ENCODE measurements at regions not wholly inside any gene's neighbourhood (a gene's known extent, or its start where the extent isn't known, plus 50 kb on each side); places are given as distances from the start of the nearest gene placed in this dataset.

DNA sequence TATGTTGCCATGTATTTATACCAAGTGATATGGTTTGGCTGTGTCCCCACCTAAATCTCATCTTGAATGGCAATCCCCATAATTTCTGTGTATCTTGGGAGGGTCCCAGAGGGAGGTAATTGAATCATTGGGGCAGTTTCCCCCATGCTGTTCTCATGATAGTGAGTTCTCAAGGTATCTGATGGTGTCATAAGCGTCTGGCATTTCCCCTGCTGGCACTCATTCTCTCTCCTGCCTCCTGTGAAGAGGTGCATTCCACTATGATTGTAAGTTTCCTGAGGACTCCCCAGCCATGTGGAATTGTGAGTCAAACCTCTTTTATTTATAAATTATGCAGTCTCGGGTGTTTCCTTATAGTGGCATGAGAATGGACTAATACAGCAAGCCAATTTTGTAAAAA, 140.8 kb upstream of the ADAMTSL1 start:
- H3K36me3 ChIP-seq (ENCODE audit: control insufficient read depth, insufficient read depth, low read length): no peaks in the 10 kb centered on the region
- no peaks in the 10 kb centered on the region for H3K27me3 ChIP-seq (ENCODE audit: control insufficient read depth, insufficient read depth, low read length)
- no peak for DNase-seq (ENCODE audit: low read depth, low spot score)
- no peaks in the 10 kb centered on the region; the same call in 1 of the 2 replicates for H3K4me1 ChIP-seq (ENCODE audit: control insufficient read depth, insufficient read depth, low read length)
- no peak overlapping the region for H3K4me3 ChIP-seq (ENCODE audit: low read length)
- no peaks in the 10 kb centered on the region for H3K9me3 ChIP-seq (ENCODE audit: control insufficient read depth, insufficient read depth, low read length)
- WGBS (ENCODE audit: insufficient coverage, insufficient read length): no CpG with 5 or more reads among the region's 2 CpGs
- no peak overlapping the region for H3K27ac ChIP-seq (ENCODE audit: low read length)

DNA sequence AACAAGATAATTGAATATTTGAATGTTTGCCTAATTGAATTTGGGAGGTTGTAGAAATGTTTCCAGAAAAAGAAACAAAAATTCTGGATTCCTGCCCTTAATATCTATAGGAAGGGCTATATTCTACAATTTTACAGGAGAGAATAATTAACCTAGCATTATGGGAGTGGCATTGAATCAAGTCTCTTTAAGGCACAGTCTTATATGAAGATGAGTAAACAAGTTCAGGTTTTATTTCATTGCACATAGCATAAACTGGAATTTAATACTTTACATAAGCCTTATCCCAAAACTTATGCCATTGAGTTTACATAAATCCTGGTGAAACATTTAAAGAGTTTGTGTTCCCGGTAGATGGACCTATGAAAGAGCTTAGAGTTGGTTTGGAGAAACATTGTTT, 138.1 kb upstream of the ADAMTSL1 start:
- WGBS (ENCODE audit: insufficient coverage, insufficient read length): no CpG with 5 or more reads among the region's 1 CpG
- Histone ChIP-seq H3K27ac (ENCODE audit: low read length) (no peak overlapping the region), H3K4me1 (ENCODE audit: control insufficient read depth, insufficient read depth, low read length) (no peaks in the 10 kb centered on the region; the same call in 1 of the 2 replicates), H3K27me3 (ENCODE audit: control insufficient read depth, insufficient read depth, low read length) (no peaks in the 10 kb centered on the region), H3K36me3 (ENCODE audit: control insufficient read depth, insufficient read depth, low read length) (no peaks in the 10 kb centered on the region), H3K9me3 (ENCODE audit: control insufficient read depth, insufficient read depth, low read length) (no peaks in the 10 kb centered on the region), H3K4me3 (ENCODE audit: low read length) (no peak overlapping the region)
- DNase-seq (ENCODE audit: low read depth, low spot score): no peak

DNA sequence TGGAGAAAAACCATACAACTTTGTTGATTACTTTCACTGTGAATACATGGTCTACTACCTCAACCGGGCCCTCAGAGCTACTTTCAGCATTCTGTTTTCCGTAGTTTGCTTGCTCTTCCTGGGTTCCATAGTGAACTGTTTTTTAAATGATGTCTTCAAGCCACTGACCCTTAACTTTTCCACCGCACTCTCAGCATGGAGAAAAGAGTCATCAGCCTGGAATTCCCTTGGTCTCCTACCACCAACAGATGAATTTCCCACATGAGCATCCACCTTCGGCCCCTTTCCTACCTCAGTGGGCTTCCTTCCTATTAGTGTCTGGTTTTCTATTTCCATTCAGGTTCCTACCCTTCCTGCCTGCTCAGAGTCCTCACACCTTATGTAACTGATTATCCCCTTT, 135.9 kb upstream of the ADAMTSL1 start:
- Histone ChIP-seq H3K36me3 (ENCODE audit: control insufficient read depth, insufficient read depth, low read length) (no peaks in the 10 kb centered on the region), H3K27ac (ENCODE audit: low read length) (no peak overlapping the region), H3K4me3 (ENCODE audit: low read length) (no peak overlapping the region), H3K4me1 (ENCODE audit: control insufficient read depth, insufficient read depth, low read length) (no peaks in the 10 kb centered on the region), H3K9me3 (ENCODE audit: control insufficient read depth, insufficient read depth, low read length) (no peaks in the 10 kb centered on the region), H3K27me3 (ENCODE audit: control insufficient read depth, insufficient read depth, low read length) (no peaks in the 10 kb centered on the region)
- DNase-seq (ENCODE audit: low read depth, low spot score): no peak
- WGBS (ENCODE audit: insufficient coverage, insufficient read length): no CpG with 5 or more reads among the region's 4 CpGs

DNA sequence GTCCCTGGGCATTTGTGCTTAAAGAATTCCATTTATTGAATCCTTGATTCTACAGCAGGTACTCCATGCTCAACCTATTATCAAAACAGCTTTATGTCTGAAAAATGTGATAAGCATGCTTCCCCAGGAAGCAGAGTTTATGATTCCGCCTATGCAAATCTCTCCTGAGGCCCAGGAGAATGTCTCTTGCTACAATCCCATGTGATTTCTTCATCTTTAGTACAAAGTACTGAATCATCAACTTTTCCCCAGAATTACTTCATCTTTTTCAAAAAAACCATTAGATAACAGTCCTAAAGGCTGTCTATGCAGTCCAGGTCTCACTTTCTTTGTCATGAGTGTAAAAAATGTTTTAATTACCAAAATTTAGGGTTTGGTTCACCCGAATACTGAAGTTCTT, 130.2 kb upstream of the ADAMTSL1 start:
- H3K4me1 ChIP-seq (ENCODE audit: control insufficient read depth, insufficient read depth, low read length): no peaks in the 10 kb centered on the region

DNA sequence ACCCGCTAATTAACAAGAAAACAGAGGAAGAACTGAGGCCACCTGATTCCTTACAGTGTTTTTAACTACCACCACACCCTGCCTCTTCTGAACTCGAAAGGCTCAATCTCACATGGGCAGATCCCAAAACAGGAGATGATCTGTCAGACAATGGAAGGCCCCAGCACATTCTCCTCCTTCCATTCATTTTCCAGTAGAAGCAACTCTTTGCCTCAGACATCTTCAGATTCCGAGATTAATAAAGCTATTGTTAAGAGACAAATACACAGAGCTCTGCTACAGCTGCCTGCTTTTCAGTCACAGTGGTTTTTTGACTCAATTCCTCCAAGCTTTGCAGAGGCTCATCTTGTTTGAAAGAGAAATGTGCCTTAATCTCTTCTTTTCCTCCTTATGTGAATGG, 127.2 kb upstream of the ADAMTSL1 start:
- H3K27me3 ChIP-seq (ENCODE audit: control insufficient read depth, insufficient read depth, low read length): no peaks in the 10 kb centered on the region
- no peaks in the 10 kb centered on the region for H3K9me3 ChIP-seq (ENCODE audit: control insufficient read depth, insufficient read depth, low read length)
- no peak for DNase-seq (ENCODE audit: low read depth, low spot score)
- H3K27ac ChIP-seq (ENCODE audit: low read length): no peak overlapping the region
- no peaks in the 10 kb centered on the region for H3K4me1 ChIP-seq (ENCODE audit: control insufficient read depth, insufficient read depth, low read length)
- H3K4me3 ChIP-seq (ENCODE audit: low read length): no peak overlapping the region
- H3K36me3 ChIP-seq (ENCODE audit: control insufficient read depth, insufficient read depth, low read length): no peaks in the 10 kb centered on the region
- WGBS (ENCODE audit: insufficient coverage, insufficient read length): no CpG with 5 or more reads among the region's 3 CpGs

More for the DNA sequence above, 130.2 kb upstream of the ADAMTSL1 start:
- Histone ChIP-seq H3K9me3 (ENCODE audit: control insufficient read depth, insufficient read depth, low read length) (no peaks in the 10 kb centered on the region), H3K4me3 (ENCODE audit: low read length) (no peak overlapping the region), H3K36me3 (ENCODE audit: control insufficient read depth, insufficient read depth, low read length) (no peaks in the 10 kb centered on the region), H3K27ac (ENCODE audit: low read length) (no peak overlapping the region), H3K27me3 (ENCODE audit: control insufficient read depth, insufficient read depth, low read length) (no peaks in the 10 kb centered on the region)
- no CpG with 5 or more reads among the region's 2 CpGs for WGBS (ENCODE audit: insufficient coverage, insufficient read length)
- no peak for DNase-seq (ENCODE audit: low read depth, low spot score)

DNA sequence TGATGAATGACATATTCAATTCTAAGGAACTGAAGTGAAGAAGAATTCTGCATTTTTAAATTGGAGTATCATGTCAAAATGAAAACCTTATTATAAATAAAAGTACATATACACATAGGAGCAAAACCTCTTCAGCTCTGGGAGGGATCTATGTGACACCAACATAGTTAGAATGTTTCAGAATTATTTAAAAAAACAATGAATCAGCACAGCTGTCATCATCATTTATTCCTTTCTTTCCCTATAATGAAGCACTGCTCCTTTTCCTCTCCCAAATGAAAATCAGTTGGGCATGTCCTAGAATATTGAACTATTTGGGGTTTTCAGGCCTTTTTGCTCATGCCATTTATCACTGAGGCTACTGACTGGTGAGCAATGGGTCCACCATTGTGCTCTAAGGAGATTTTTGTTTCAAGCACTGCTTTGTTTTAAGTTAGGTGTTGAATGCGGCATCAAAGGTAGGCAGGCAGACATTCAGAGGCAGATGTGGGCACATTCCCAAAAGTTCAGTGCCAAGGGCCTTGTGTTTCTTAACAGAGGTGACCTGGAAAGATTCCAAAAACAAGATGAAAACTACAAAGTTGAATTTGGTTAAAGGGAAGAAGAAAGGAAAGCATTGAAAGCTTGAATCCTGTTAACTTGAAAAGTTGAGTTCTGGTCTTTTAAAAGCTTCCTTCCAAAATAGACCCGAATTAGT, 126.4 kb upstream of the ADAMTSL1 start:
- DNase-seq (ENCODE audit: low read depth, low spot score): no peak
- H3K27me3 ChIP-seq (ENCODE audit: control insufficient read depth, insufficient read depth, low read length): no peaks in the 10 kb centered on the region
- no peak overlapping the region for H3K4me3 ChIP-seq (ENCODE audit: low read length)
- no peaks in the 10 kb centered on the region for H3K9me3 ChIP-seq (ENCODE audit: control insufficient read depth, insufficient read depth, low read length)
- no peak overlapping the region for H3K27ac ChIP-seq (ENCODE audit: low read length)
- H3K36me3 ChIP-seq (ENCODE audit: control insufficient read depth, insufficient read depth, low read length): no peaks in the 10 kb centered on the region
- WGBS (ENCODE audit: insufficient coverage, insufficient read length): no CpG with 5 or more reads among the region's 2 CpGs
- no peaks in the 10 kb centered on the region for H3K4me1 ChIP-seq (ENCODE audit: control insufficient read depth, insufficient read depth, low read length)

DNA sequence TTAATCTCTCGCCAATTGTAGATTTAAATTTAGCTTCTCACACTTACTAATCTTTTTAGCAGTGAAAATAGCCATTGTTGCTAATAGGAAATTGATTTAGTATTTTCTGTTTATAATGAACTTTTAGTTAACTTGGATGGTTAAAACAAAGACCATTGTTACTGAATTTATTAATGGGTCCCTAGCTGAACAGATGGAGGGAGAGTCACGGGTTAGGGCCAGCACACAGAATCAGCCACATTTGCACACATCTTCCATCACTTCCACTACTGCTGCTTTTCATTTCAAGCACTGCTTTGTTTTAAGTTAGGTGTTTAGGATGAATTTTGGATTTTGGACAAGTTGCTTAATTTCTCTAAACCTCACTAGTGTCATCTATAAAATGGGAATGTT, 125.9 kb upstream of the ADAMTSL1 start:
- H3K9me3 ChIP-seq (ENCODE audit: control insufficient read depth, insufficient read depth, low read length): no peaks in the 10 kb centered on the region
- H3K27me3 ChIP-seq (ENCODE audit: control insufficient read depth, insufficient read depth, low read length): no peaks in the 10 kb centered on the region
- no peak overlapping the region for H3K27ac ChIP-seq (ENCODE audit: low read length)
- no peaks in the 10 kb centered on the region for H3K4me1 ChIP-seq (ENCODE audit: control insufficient read depth, insufficient read depth, low read length)
- H3K36me3 ChIP-seq (ENCODE audit: control insufficient read depth, insufficient read depth, low read length): no peaks in the 10 kb centered on the region
- DNase-seq (ENCODE audit: low read depth, low spot score): no peak
- no peak overlapping the region for H3K4me3 ChIP-seq (ENCODE audit: low read length)
- no CpG with 5 or more reads among the region's 2 CpGs for WGBS (ENCODE audit: insufficient coverage, insufficient read length)

DNA sequence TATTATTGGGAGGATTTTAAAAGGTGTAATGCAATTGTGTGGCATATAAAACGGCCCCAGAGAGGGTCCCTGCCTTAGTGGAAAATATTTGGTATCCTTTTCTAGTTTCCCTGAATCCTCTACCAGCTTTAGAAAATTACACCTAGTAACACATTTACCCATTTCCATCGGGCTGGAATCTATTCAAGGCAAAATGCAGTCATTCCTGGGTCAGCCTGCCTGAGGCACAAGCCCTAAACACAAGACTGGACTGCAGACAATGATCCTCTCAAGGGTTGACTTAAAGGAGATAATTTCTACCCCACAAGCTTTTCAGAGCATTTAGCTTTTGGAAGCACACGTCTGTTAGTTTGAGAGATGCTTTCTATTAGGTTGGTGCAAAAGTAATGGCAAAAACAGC, 124.4 kb upstream of the ADAMTSL1 start:
- DNase-seq (ENCODE audit: low read depth, low spot score): no peak
- Histone ChIP-seq H3K4me1 (ENCODE audit: control insufficient read depth, insufficient read depth, low read length) (no peaks in the 10 kb centered on the region), H3K27ac (ENCODE audit: low read length) (no peak overlapping the region), H3K4me3 (ENCODE audit: low read length) (no peak overlapping the region), H3K36me3 (ENCODE audit: control insufficient read depth, insufficient read depth, low read length) (no peaks in the 10 kb centered on the region), H3K27me3 (ENCODE audit: control insufficient read depth, insufficient read depth, low read length) (no peaks in the 10 kb centered on the region), H3K9me3 (ENCODE audit: control insufficient read depth, insufficient read depth, low read length) (no peaks in the 10 kb centered on the region)
- no CpG with 5 or more reads among the region's 3 CpGs for WGBS (ENCODE audit: insufficient coverage, insufficient read length)

DNA sequence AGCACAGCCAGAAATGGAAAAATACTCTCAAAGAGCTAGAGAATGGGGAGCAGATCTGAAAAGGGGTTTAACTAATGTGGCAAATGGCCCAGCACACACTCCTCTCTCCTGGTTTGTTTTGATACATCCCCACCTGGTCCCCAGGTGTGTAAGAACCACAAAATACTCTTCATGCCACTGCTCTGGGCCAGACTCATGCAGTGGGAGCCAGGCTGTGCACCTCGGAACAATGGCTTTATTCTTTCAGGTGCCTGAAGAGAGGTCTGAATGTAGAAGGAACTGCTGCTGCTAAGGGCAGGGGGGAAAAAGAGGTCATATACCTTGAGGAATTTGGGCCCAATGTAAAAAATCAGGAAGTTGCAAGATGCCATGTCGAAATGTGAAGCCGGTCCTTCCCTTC, 123.9 kb upstream of the ADAMTSL1 start:
- DNase-seq (ENCODE audit: low read depth, low spot score): no peak
- H3K36me3 ChIP-seq (ENCODE audit: control insufficient read depth, insufficient read depth, low read length): no peaks in the 10 kb centered on the region
- H3K4me3 ChIP-seq (ENCODE audit: low read length): no peak overlapping the region
- WGBS (ENCODE audit: insufficient coverage, insufficient read length): no CpG with 5 or more reads among the region's 3 CpGs
- no peaks in the 10 kb centered on the region for H3K4me1 ChIP-seq (ENCODE audit: control insufficient read depth, insufficient read depth, low read length)
- no peak overlapping the region for H3K27ac ChIP-seq (ENCODE audit: low read length)
- no peaks in the 10 kb centered on the region for H3K9me3 ChIP-seq (ENCODE audit: control insufficient read depth, insufficient read depth, low read length)
- H3K27me3 ChIP-seq (ENCODE audit: control insufficient read depth, insufficient read depth, low read length): no peaks in the 10 kb centered on the region

DNA sequence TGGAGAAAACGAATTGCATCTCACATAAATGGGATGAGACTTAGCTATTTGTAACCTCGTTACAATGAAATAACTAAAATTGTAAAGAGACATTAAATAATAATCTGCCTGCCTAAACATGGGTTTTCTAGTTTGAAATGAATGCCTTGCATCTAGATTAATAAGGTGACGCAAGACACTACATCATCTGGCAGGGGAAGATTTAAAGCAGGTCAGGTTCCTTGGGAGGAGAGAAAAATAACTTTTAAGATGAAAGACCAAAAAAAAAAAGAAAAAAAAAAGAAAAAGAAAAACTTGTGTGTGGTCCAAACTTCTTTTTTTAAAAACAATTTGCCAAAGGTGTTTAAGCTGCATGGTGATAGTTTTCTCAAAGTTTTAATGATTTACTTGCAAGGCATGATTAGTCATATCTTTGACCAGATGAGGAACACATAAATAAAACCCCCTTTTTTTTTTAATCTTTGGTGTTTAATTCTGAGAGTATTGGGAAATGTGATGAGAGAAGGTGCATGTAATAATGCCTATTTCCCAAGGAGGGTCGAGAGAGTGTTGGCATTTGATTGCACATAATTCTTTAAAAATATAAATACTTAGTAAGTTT, 122.9 kb upstream of the ADAMTSL1 start:
- no CpG with 5 or more reads among the region's 4 CpGs for WGBS (ENCODE audit: insufficient coverage, insufficient read length)
- Histone ChIP-seq H3K36me3 (ENCODE audit: control insufficient read depth, insufficient read depth, low read length) (no peaks in the 10 kb centered on the region), H3K4me3 (ENCODE audit: low read length) (no peak overlapping the region), H3K4me1 (ENCODE audit: control insufficient read depth, insufficient read depth, low read length) (no peaks in the 10 kb centered on the region), H3K27me3 (ENCODE audit: control insufficient read depth, insufficient read depth, low read length) (no peaks in the 10 kb centered on the region), H3K27ac (ENCODE audit: low read length) (no peak overlapping the region), H3K9me3 (ENCODE audit: control insufficient read depth, insufficient read depth, low read length) (no peaks in the 10 kb centered on the region)
- no peak for DNase-seq (ENCODE audit: low read depth, low spot score)

DNA sequence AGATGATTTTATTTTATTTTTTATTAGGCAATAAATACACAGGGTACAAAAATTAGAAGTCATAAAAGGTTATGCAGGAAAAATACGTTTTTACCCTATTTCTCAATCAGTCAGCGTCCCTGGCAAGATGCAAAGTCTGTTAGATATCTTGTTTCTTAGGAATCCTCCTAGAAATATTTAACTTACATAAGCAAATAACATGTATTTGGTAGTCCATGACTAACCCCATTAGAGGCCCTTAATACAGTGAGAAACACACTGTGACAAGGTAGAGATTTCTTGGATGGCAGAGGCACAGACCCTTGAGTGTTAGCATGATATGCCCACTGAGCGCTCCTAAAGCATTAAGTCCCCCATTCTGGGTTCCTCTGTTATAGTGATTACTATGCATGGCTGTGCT, 121.2 kb upstream of the ADAMTSL1 start:
- no peak for DNase-seq (ENCODE audit: low read depth, low spot score)
- Histone ChIP-seq H3K4me3 (ENCODE audit: low read length) (no peak overlapping the region), H3K27me3 (ENCODE audit: control insufficient read depth, insufficient read depth, low read length) (no peaks in the 10 kb centered on the region), H3K9me3 (ENCODE audit: control insufficient read depth, insufficient read depth, low read length) (no peaks in the 10 kb centered on the region), H3K4me1 (ENCODE audit: control insufficient read depth, insufficient read depth, low read length) (no peaks in the 10 kb centered on the region), H3K36me3 (ENCODE audit: control insufficient read depth, insufficient read depth, low read length) (no peaks in the 10 kb centered on the region), H3K27ac (ENCODE audit: low read length) (no peak overlapping the region)
- no CpG with 5 or more reads among the region's 3 CpGs for WGBS (ENCODE audit: insufficient coverage, insufficient read length)
